ENCODE measurements at regions not wholly inside any gene's neighbourhood (a gene's known extent, or its start where the extent isn't known, plus 50 kb on each side); places are given as distances from the start of the nearest gene placed in this dataset.
A peak's percentile ranks its signal among the peaks of the same experiment; 100 is the strongest.

DNA sequence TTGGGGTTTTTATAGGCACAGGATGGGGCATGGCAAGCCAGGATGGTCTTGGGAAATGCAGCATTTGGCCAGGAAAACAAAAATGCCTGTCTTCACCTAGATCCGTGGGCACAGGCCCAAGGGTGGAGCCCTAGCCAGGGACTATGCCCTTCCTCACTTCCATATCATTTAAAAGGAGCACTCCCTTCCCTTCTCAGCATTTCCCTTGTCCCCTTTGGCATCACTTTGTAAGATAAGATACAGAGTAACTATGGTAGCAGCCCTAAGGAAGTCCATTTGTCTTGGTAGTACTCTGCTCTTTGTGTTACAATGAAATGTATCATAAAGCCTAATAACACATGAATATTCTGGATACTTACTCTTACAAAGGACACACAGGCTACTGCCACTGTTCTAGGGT lies 1092.6 kb upstream of the TENM4 start:
- no peak overlapping the region for H3K27ac ChIP-seq
- DNase-seq (ENCODE audit: low read depth, low spot score), result no peak

GRCh38 chr11:80532633-80533232 lies 1091.9 kb upstream of the TENM4 start:
- no peak for DNase-seq (ENCODE audit: low read depth, low spot score)
- H3K27ac ChIP-seq, result no peak overlapping the region

GRCh38 chr11:80529726-80530125 lies 1088.9 kb upstream of the TENM4 start:
- no peak overlapping the region for H3K27ac ChIP-seq
- DNase-seq (ENCODE audit: low read depth, low spot score), result no peak

DNA sequence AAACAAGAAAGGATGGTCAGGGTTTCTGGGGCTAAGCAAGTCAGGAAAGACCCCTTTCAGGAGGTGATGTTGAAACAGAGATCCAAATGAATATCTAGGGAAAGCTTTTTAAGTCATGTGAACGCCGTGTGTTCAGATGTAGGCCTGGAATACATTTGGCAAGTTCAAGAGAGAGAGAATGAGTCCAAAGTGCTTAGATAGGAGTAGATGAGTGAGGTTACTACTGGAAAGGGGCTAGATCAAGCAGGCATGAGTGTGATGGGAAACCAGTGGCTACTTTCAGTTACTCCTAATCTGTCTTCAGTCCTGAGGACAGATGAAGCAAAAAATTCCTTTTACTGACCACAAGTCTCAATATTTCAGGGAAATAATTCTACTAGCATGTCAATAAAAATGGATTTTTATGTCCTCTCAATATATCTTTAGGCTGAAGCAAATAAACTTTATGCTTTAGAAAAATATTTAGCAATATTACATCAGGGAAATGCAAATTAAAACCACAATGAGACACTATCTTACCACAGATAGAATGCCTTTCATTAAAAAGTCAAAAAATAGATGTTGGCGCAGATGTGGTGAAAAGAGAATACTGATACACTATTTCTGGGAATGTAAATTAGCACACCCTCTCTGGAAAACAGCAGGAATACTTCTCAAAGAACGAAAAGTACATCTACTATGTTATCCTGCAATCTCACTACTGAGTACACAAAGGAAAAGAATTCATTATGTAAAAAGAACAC lies 1085.0 kb upstream of the TENM4 start:
- DNase-seq (ENCODE audit: low read depth, low spot score), result no peak
- H3K27ac ChIP-seq, result no peak overlapping the region

GRCh38 chr11:80524349-80524748 lies 1083.5 kb upstream of the TENM4 start:
- no peak overlapping the region for H3K27ac ChIP-seq
- DNase-seq (ENCODE audit: low read depth, low spot score), result no peak

DNA sequence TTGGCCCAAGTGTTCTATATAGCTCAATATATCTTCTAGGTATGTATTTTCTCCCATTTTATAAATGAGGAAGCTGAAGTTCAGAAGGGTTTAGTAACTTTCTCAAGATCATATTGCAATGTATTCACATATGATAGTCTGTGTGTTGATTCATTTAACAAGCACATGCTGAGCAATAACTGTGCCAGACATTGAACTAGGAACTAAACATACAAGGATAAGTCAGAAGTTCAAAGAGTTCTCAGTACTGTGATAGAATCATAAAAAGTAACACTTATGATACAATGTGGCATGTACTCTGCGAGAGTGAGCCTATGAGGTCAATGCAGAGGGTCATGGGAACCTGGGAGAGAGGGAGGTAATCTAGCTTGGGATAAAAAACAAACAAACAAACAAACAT lies 1082.2 kb upstream of the TENM4 start:
- DNase-seq (ENCODE audit: low read depth, low spot score), result no peak
- no peak overlapping the region for H3K27ac ChIP-seq

DNA sequence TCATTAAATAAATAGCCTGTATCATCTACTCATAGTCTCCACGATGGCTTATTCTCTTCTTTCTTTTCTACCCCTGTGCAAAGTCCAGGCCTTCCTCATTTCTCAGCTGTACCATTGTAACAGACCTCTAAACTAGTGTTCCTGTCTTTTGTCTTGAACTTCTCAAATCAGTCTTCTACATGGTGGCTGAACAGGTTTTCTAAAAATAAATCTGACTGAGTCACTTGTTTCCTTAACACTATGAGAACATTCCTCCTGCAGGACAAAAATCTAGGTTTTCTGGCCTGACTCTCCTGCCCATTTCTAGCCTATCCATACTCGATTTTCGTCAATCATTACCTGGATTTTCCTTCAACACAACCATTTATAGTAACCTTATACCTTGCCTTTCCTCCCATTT lies 1080.8 kb upstream of the TENM4 start:
- peak; percentile 18 for DNase-seq (ENCODE audit: low read depth, low spot score)
- H3K27ac ChIP-seq, result peak overlapping the region; percentile 9

- no peak overlapping the region for H3K27ac ChIP-seq
These were observed 1079.7 kb upstream of the TENM4 start for GRCh38 chr11:80520507-80520887.

GRCh38 chr11:80519596-80520506 lies 1079.0 kb upstream of the TENM4 start:
- peak; percentile 20 for DNase-seq (ENCODE audit: low read depth, low spot score)
- no peak overlapping the region for H3K27ac ChIP-seq

More at GRCh38 chr11:80520507-80520887, 1079.7 kb upstream of the TENM4 start:
- DNase-seq (ENCODE audit: low read depth, low spot score), result no peak

GRCh38 chr11:80517701-80518100 lies 1076.9 kb upstream of the TENM4 start:
- DNase-seq (ENCODE audit: low read depth, low spot score), result no peak
- H3K27ac ChIP-seq, result no peak overlapping the region

GRCh38 chr11:80515097-80515496 lies 1074.3 kb upstream of the TENM4 start:
- H3K27ac ChIP-seq, result no peak overlapping the region
- DNase-seq (ENCODE audit: low read depth, low spot score), result no peak

- no peak overlapping the region for H3K27ac ChIP-seq
- no peak for DNase-seq (ENCODE audit: low read depth, low spot score)
These were observed 1071.7 kb upstream of the TENM4 start for GRCh38 chr11:80512491-80512890.

- no peak overlapping the region for H3K27ac ChIP-seq
- no peak for DNase-seq (ENCODE audit: low read depth, low spot score)
These were observed 1064.9 kb upstream of the TENM4 start for GRCh38 chr11:80505771-80506170.

DNA sequence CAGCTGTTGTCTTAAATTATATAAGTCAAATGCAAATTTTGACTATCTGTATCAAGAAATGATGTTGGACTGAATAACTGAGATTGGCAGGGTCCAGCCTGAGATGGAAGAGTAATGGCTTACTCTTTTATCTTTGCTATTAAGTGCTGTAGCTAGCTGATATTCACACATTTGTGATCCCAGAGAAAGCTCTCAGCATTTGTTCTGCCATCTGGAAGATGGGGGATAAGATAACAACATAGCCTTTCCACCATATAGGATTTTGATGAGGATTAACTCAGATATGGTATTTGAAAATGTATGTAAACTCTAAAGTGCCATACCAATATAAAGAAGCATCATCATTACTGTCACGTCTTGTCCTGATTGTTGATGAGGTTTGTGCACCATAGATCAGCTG lies 1063.2 kb upstream of the TENM4 start:
- DNase-seq (ENCODE audit: low read depth, low spot score), result no peak
- H3K27ac ChIP-seq, result no peak overlapping the region

DNA sequence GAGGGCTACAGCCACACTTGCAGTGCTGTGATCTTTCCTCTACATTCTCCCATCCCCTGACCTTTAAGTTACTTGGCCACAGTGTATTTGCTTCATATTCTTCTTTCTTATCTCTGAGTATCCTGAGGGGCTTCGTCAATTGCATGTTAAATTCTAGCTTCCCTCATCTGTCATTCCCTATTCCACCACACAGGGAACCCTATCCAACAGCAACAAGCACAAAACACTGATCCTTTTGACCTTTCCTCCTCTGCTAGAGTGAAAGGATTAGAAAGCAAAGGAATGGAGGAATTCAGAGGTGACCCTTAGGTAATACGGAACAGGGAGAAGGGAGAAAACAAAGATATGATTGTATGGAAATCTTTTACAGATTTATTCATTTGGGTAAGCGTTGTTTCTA lies 1061.7 kb upstream of the TENM4 start:
- H3K27ac ChIP-seq, result no peak overlapping the region
- DNase-seq (ENCODE audit: low read depth, low spot score), result no peak

GRCh38 chr11:80495116-80495515 lies 1054.3 kb upstream of the TENM4 start:
- peak overlapping the region; percentile 37 for H3K27ac ChIP-seq
- peak; percentile 56 for DNase-seq (ENCODE audit: low read depth, low spot score)

- DNase-seq (ENCODE audit: low read depth, low spot score), result no peak
- no peak overlapping the region for H3K27ac ChIP-seq
These were observed 1047.1 kb upstream of the TENM4 start for GRCh38 chr11:80487952-80488351.

- DNase-seq (ENCODE audit: low read depth, low spot score), result no peak
- no peak overlapping the region for H3K27ac ChIP-seq
These were observed 1045.8 kb upstream of the TENM4 start for GRCh38 chr11:80486678-80487077.

DNA sequence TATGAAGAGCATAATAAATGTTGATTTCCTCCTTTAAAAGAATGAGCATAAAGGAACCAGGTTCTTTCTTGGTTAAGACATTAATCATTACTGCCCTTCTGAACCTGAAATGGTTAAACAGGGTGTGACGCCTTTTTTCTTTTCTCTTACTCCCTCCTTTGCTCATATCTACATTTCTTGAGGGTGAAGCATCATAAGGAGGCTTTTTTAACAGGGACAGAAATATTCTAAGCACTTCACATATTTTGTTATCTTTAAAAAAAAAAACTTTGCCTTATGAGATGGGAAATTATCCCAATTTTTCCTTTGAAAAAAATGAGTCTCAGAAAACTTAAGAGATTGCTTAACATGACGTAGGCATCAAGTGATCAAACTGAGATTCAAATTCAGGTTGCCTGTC lies 1036.3 kb upstream of the TENM4 start:
- no peak for DNase-seq (ENCODE audit: low read depth, low spot score)

DNA sequence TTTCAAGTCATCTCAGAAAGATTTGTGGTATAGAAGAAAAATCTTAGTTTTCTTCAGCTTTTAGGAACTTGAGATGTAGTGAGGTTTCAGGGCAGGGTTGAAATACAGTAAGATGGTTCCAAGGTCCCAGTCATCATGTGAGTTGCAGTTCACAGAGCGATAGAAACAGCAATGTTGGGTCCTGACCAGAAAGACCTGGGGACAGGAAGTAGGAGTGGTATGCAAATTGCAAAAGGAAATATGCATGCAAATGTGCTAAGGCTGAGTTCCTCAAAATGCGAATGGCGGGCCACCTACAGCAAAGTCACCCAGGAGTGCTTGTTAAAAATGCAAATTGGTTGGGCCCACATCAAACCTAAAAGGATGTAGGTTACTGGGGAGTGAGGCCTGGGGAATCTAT lies 1032.7 kb upstream of the TENM4 start:
- DNase-seq (ENCODE audit: low read depth, low spot score), result no peak
- no peak overlapping the region for H3K27ac ChIP-seq

More for the DNA sequence above, 1036.3 kb upstream of the TENM4 start:
- no peak overlapping the region for H3K27ac ChIP-seq

- no peak overlapping the region for H3K27ac ChIP-seq
- DNase-seq (ENCODE audit: low read depth, low spot score), result no peak
These were observed 1029.0 kb upstream of the TENM4 start for GRCh38 chr11:80469871-80470270.
